ENCODE measurements at regions not wholly inside any gene's neighbourhood (a gene's known extent, or its start where the extent isn't known, plus 50 kb on each side); places are given as distances from the start of the nearest gene placed in this dataset.

DNA sequence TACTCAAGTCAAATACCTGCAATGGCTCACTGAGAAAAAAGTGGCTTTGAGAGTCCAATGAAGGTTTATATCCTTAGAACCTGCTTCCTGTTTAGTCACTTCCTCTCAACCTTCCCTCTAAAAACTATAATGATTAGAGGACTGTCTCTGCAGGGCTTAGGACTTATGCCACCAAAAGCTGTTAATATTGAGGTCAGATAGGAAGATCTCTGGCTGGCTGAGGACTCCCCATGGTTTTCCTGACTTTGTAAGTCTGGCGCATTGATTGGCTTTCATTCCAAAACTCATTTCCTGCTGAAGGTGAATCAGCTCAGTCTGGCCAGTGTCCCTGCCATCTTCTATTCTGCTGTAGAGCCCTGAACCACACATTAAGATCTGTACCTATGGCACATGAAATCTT, 140.9 kb upstream of the ANK2 start:
- H3K27me3 ChIP-seq (ENCODE audit: control insufficient read depth in 2 of 2, insufficient read depth in 2 of 2, low read length in 2 of 2), result no peaks in the 10 kb centered on the region
- no peak overlapping the region for H3K4me2 ChIP-seq (replicated peaks; ENCODE audit: extremely low read depth, low read length, poor library complexity, severe bottlenecking)
- intact Hi-C loops (cut with micrococcal nuclease), result no loop called here
- no peaks in the 10 kb centered on the region for H3K9me3 ChIP-seq (replicated peaks in 1 of 2; ENCODE audit: control insufficient read depth in 1 of 2, insufficient read depth in 1 of 2, low read length in 2 of 2)
- no peaks in the 10 kb centered on the region for H3K36me3 ChIP-seq (replicated peaks in 1 of 2; ENCODE audit: control insufficient read depth in 1 of 2, insufficient read depth in 2 of 2, low read length in 2 of 2)
- Mint-ChIP-seq H3K27me3 (ENCODE audit: low read depth in 3 of 3) (peaks cover 2 to 9% (median 5%) of the 10 kb centered on the region in 3 donors), H3K36me3 (no peaks in the 10 kb centered on the region), H3K9me3 (peaks cover 0 to 1% (median 0%) of the 10 kb centered on the region in 7 donors), H3K27ac (no peak overlapping the region), H3K4me1 (peaks cover 4% of the 10 kb centered on the region), H3K4me3 (no peak overlapping the region)
- H4K20me1 ChIP-seq (ENCODE audit: insufficient read depth, low read length), result no peaks in the 10 kb centered on the region
- no peak overlapping the region for H3K9ac ChIP-seq (ENCODE audit: insufficient read depth, low read length, poor library complexity, severe bottlenecking)
- no peak overlapping the region for H3K4me3 ChIP-seq (replicated peaks in 1 of 3; ENCODE audit: low read depth in 2 of 3, low read length in 3 of 3)
- WGBS (ENCODE audit: insufficient coverage), result 100% methylated on average over 1 of the region's 1 CpG
- H2AFZ ChIP-seq (ENCODE audit: insufficient read depth, low read depth, low read length, poor library complexity, severe bottlenecking), result no peak overlapping the region
- DNase-seq, result no peak
- no peaks in the 10 kb centered on the region for H3K4me1 ChIP-seq (ENCODE audit: control insufficient read depth in 1 of 2, insufficient read depth in 2 of 2, low read length in 2 of 2)
- H3K79me2 ChIP-seq (ENCODE audit: insufficient read depth, low read length), result no peaks in the 10 kb centered on the region
- no peak for TF ChIP-seq CTCF (IDR thresholded peaks at IDR 0.05)
- no peak overlapping the region for H3K27ac ChIP-seq (ENCODE audit: low read depth in 1 of 2, low read length in 2 of 2)

GRCh38 chr4:112910109-112910736, 139.2 kb upstream of the ANK2 start:
- intact Hi-C loops (cut with micrococcal nuclease), result no loop called here
- Mint-ChIP-seq H3K9me3 (peaks cover 0 to 1% (median 0%) of the 10 kb centered on the region in 7 donors), H3K4me1 (peaks cover 4% of the 10 kb centered on the region), H3K27me3 (ENCODE audit: low read depth in 3 of 3) (peaks cover 2 to 9% (median 5%) of the 10 kb centered on the region in 3 donors), H3K27ac (no peak overlapping the region), H3K36me3 (no peaks in the 10 kb centered on the region), H3K4me3 (peak overlapping the region in 1 of 2 donors; percentile 69)
- H3K27me3 ChIP-seq (ENCODE audit: control insufficient read depth in 2 of 2, insufficient read depth in 2 of 2, low read length in 2 of 2), result no peaks in the 10 kb centered on the region
- no peak overlapping the region for H3K4me2 ChIP-seq (replicated peaks; ENCODE audit: extremely low read depth, low read length, poor library complexity, severe bottlenecking)
- no peaks in the 10 kb centered on the region for H3K36me3 ChIP-seq (replicated peaks in 1 of 2; ENCODE audit: control insufficient read depth in 1 of 2, insufficient read depth in 2 of 2, low read length in 2 of 2)
- TF ChIP-seq CTCF (IDR thresholded peaks at IDR 0.05), result no peak
- H3K79me2 ChIP-seq (ENCODE audit: insufficient read depth, low read length), result no peaks in the 10 kb centered on the region
- 0% methylated on average over 3 of the region's 7 CpGs for WGBS (ENCODE audit: insufficient coverage)
- no peaks in the 10 kb centered on the region for H3K4me1 ChIP-seq (ENCODE audit: control insufficient read depth in 1 of 2, insufficient read depth in 2 of 2, low read length in 2 of 2)
- H3K9me3 ChIP-seq (replicated peaks in 1 of 2; ENCODE audit: control insufficient read depth in 1 of 2, insufficient read depth in 1 of 2, low read length in 2 of 2), result no peaks in the 10 kb centered on the region
- H3K4me3 ChIP-seq (replicated peaks in 1 of 3; ENCODE audit: low read depth in 2 of 3, low read length in 3 of 3), result no peak overlapping the region
- no peak overlapping the region for H2AFZ ChIP-seq (ENCODE audit: insufficient read depth, low read depth, low read length, poor library complexity, severe bottlenecking)
- no peak overlapping the region for H3K27ac ChIP-seq (ENCODE audit: low read depth in 1 of 2, low read length in 2 of 2)
- no peaks in the 10 kb centered on the region for H4K20me1 ChIP-seq (ENCODE audit: insufficient read depth, low read length)
- no peak overlapping the region for H3K9ac ChIP-seq (ENCODE audit: insufficient read depth, low read length, poor library complexity, severe bottlenecking)
- DNase-seq, result no peak

All from CD14-positive monocyte (primary cell).